G401 (cell line): ENCODE measurements at regions not wholly inside any gene's neighbourhood (a gene's known extent, or its start where the extent isn't known, plus 50 kb on each side); places are given as distances from the start of the nearest gene placed in this dataset.

Experiments used
- DNase-seq: peaks from one replicate; pipeline ENCODE4 v3.0.0-alpha.2; 2015; ENCODE audit warnings: low spot score
- in situ Hi-C: cut with HindIII; loops from 2 replicates; pipeline ENCODE4 v1.10.0; 2016; ENCODE audit warnings: low sequenced_read_pairs, mixed read lengths

DNA sequence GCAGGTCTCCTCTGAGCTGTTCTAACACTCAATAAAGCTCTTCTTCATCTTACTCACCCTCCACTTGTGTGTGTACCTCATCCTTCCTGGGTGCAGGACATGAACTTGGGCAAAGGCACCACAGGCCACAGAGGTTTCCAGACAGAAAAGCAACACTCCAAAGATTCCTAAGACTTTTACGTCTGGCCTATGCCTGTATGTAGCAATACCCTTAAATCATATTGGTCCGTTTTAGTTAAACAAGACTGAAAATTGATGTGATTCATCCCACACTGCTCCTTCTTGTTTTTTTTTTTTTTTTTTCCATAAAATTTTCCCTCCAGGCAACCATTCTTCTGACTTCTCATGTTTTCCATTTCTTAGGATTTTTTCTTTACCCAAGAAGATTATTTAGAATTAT is 404.3 kb downstream of the PID1 start:
- in situ Hi-C loops, result no loop called here
- DNase-seq, result no peak

DNA sequence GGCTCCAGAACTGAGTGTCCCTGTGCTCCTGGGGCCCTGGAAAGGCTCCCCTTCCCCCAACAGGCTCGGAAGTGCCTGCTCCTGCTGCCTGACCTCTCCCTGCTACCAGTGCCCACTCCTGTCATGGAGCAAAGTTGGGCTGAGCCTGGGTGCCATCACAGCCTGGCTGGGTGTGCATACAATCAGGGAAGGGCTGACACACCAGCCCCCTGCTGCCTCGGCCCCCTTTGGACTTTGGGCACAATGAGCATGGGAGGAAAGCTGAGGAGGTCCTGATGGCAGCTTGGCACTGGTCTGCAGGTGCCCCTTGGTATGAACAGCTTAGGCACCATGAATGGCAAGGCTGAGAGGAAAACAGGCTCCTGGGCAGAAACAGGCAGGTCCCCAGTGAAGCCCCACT is 405.0 kb downstream of the PID1 start:
- DNase-seq, result no peak
- in situ Hi-C loops, result no loop called here

- no peak for DNase-seq
- in situ Hi-C loops, result no loop called here
These were observed 407.0 kb downstream of the PID1 start for GRCh38 chr2:228864131-228864530.

GRCh38 chr2:228860601-228861285 is 410.3 kb downstream of the PID1 start:
- in situ Hi-C loops, result no loop called here

GRCh38 chr2:228853151-228853550 is 417.9 kb downstream of the PID1 start:
- DNase-seq, result no peak
- in situ Hi-C loops, result no loop called here

More at GRCh38 chr2:228860601-228861285, 410.3 kb downstream of the PID1 start:
- DNase-seq, result no peak

GRCh38 chr2:228848638-228849037 is 422.4 kb downstream of the PID1 start:
- no peak for DNase-seq
- in situ Hi-C loops, result no loop called here

- DNase-seq, result no peak
- in situ Hi-C loops, result no loop called here
These were observed 423.4 kb downstream of the PID1 start for GRCh38 chr2:228847684-228848083.

- DNase-seq, result no peak
These were observed 424.9 kb downstream of the PID1 start for GRCh38 chr2:228846161-228846560.

GRCh38 chr2:228845162-228845925 is 425.7 kb downstream of the PID1 start:
- no peak for DNase-seq

More at GRCh38 chr2:228846161-228846560, 424.9 kb downstream of the PID1 start:
- in situ Hi-C loops, result no loop called here

DNA sequence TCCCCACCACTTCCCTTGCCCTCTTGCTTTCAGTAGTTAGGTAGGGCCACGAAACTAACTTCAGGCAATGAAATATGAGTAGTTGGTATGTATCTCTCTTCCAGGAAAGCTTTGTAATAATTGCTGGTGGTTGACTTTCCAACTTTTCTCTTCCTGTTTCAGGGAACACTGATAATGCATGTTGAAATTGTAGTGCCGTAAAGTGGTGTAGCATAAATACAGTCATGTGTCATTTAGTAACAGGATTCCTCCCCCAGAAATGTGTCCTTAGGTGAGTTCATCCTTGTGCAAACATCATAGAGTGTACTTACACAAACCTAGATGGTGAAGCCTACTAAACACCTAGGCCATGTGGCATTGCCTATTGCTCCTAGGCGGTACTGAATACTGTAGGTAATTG is 429.2 kb downstream of the PID1 start:
- in situ Hi-C loops, result no loop called here
- DNase-seq, result no peak

More at GRCh38 chr2:228845162-228845925, 425.7 kb downstream of the PID1 start:
- in situ Hi-C loops, result no loop called here

GRCh38 chr2:228841475-228841874 is 429.6 kb downstream of the PID1 start:
- in situ Hi-C loops, result no loop called here
- DNase-seq, result no peak

DNA sequence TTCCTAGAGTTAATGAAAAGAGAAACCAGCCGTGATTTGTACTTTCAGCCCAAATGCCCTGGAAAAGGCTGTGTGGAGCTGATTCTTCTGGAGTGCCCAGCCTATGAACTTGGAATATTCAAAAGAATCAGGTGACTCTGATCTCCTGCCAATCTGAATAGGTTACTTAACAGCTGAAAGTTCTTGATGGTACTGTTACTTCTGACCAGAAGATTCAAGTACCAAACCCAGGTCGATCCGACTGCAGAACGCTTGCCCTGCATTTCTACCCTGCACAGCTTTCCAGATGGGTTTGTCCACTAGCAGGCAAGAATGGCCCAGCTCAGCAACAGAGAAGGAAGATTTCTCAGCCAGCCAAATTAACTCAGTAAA is 430.4 kb downstream of the PID1 start:
- in situ Hi-C loops, result no loop called here
- DNase-seq, result no peak

GRCh38 chr2:228840113-228840742 is 430.9 kb downstream of the PID1 start:
- in situ Hi-C loops, result no loop called here
- no peak for DNase-seq

- in situ Hi-C loops, result no loop called here
- no peak for DNase-seq
These were observed 431.6 kb downstream of the PID1 start for GRCh38 chr2:228839421-228839876.

- DNase-seq, result no peak
- in situ Hi-C loops, result no loop called here
These were observed 432.3 kb downstream of the PID1 start for GRCh38 chr2:228838819-228839218.

GRCh38 chr2:228828397-228828796 is 442.7 kb downstream of the PID1 start:
- DNase-seq, result no peak
- in situ Hi-C loops, result no loop called here

GRCh38 chr2:228827056-228827700 is 443.9 kb downstream of the PID1 start:
- in situ Hi-C loops, result no loop called here
- no peak for DNase-seq

DNA sequence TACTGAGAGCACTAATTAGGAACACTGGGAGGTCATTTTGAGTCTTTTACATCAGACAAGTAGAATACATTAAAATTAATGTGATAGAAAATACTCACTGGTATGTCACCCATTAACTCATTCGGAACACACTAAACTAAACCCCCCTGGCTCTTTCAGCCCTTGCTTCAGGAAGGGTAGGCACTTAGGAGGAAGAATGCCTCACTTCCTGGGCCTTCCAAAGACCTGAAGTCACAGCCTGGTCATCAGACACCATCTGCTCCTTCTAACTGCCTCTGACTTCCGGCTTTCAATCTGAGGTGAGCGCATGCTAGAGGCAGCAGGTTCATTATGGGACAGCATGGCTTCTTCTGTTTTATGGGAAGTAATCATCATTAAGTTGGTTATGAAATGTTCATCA is 451.4 kb downstream of the PID1 start:
- in situ Hi-C loops, result no loop called here

DNA sequence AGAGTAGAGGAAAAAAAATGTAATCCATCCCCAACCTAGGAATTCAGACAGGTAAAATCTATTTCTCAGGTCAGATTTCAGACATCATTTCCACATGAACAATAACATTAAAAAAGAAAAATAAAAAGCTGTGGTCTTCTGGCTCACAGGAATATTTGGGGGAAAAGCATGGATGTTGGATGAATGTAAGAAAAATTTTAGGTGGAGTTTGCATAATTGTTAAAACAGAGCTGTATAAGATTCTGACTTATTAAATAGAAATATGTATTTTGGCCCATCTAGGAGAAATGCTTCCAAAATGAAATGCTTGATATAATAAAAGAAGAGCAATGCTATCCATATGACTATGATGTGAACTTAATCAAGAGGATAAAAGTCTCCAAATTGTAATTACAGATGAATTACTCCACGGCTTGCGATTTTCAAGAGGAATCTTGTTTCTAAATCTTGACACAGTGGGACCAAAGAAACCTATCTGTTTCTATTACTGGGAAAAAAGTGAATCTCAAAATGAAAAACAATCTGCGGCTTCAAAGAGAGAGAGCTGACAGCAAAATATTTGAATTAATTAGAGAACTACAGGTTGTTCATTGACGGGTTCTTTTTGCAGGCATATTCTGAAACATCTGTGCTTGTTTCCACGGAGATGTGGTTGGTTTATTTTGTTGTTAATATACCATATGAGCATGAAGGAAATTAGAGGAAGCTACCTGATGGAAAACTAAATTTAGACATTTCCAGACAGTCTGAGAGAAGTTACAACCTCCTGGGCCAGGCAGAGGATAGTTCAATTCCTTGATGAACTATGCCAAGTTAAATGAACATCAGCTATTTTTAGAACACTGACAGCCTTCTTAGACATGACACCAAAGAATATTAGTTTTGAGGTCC is 468.7 kb downstream of the PID1 start:
- no peak for DNase-seq
- in situ Hi-C loops, result no loop called here

More for the DNA sequence above, 451.4 kb downstream of the PID1 start:
- DNase-seq, result no peak
